ENCODE measurements at regions not wholly inside any gene's neighbourhood (a gene's known extent, or its start where the extent isn't known, plus 50 kb on each side); places are given as distances from the start of the nearest gene placed in this dataset.

GRCh38 chr2:139885921-139886498, 1105.8 kb upstream of the NXPH2 start:
- H3K9me3 ChIP-seq: no peaks in the 10 kb centered on the region
- no peak for DNase-seq
- H3K27me3 ChIP-seq: no peaks in the 10 kb centered on the region
- H3K4me3 ChIP-seq: no peak overlapping the region
- no peak for TF ChIP-seq CTCF (IDR thresholded peaks at IDR 0.05)
- no peak for TF ChIP-seq POLR2AphosphoS5 (IDR thresholded peaks at IDR 0.05)
- TF ChIP-seq EP300 (IDR thresholded peaks at IDR 0.05; ENCODE audit: low read depth): no peak
- TF ChIP-seq POLR2A (IDR thresholded peaks at IDR 0.05): no peak
- WGBS, 2 donors (ENCODE audit: low coverage in 1 of 2): 38 to 69% methylated on average over 2 of the region's 2 CpGs
- H3K36me3 ChIP-seq: no peaks in the 10 kb centered on the region
- H3K4me1 ChIP-seq: no peaks in the 10 kb centered on the region
- intact Hi-C loops (cut with DNase I; ENCODE audit: low total_unique reads) (no loop called here), in situ Hi-C loops (cut with MboI; ENCODE audit: low pct_ligation_motif_present in 1 of 4, low pct_unique_long_range_greater_than_20kb in 1 of 4, low sequenced_read_pairs in 3 of 4) (no loop called here)
- H3K27ac ChIP-seq: no peak overlapping the region

GRCh38 chr2:139876964-139877363, 1096.8 kb upstream of the NXPH2 start:
- Histone ChIP-seq H3K27ac (no peak overlapping the region), H3K4me3 (no peak overlapping the region), H3K27me3 (no peaks in the 10 kb centered on the region), H3K36me3 (no peaks in the 10 kb centered on the region), H3K4me1 (no peaks in the 10 kb centered on the region), H3K9me3 (no peaks in the 10 kb centered on the region)
- 65 to 70% methylated on average over 3 of the region's 3 CpGs for WGBS, 2 donors (ENCODE audit: low coverage in 1 of 2)
- in situ Hi-C loops (cut with MboI; ENCODE audit: low pct_ligation_motif_present in 1 of 4, low pct_unique_long_range_greater_than_20kb in 1 of 4, low sequenced_read_pairs in 3 of 4): no loop called here
- no peak for DNase-seq
- TF ChIP-seq POLR2AphosphoS5 (IDR thresholded peaks at IDR 0.05) (no peak), EP300 (IDR thresholded peaks at IDR 0.05; ENCODE audit: low read depth) (no peak), CTCF (IDR thresholded peaks at IDR 0.05) (no peak), POLR2A (IDR thresholded peaks at IDR 0.05) (no peak)
- intact Hi-C loops (cut with DNase I; ENCODE audit: low total_unique reads): no loop called here

GRCh38 chr2:139876321-139876720, 1096.1 kb upstream of the NXPH2 start:
- Histone ChIP-seq H3K4me1 (no peaks in the 10 kb centered on the region), H3K27me3 (no peaks in the 10 kb centered on the region), H3K27ac (no peak overlapping the region), H3K36me3 (no peaks in the 10 kb centered on the region), H3K9me3 (no peaks in the 10 kb centered on the region), H3K4me3 (no peak overlapping the region)
- intact Hi-C loops (cut with DNase I; ENCODE audit: low total_unique reads): no loop called here
- no peak for DNase-seq
- 89 to 100% methylated on average over 2 of the region's 2 CpGs for WGBS, 2 donors (ENCODE audit: low coverage in 1 of 2)
- TF ChIP-seq POLR2AphosphoS5 (IDR thresholded peaks at IDR 0.05) (no peak), EP300 (IDR thresholded peaks at IDR 0.05; ENCODE audit: low read depth) (no peak), CTCF (IDR thresholded peaks at IDR 0.05) (no peak), POLR2A (IDR thresholded peaks at IDR 0.05) (no peak)
- in situ Hi-C loops (cut with MboI; ENCODE audit: low pct_ligation_motif_present in 1 of 4, low pct_unique_long_range_greater_than_20kb in 1 of 4, low sequenced_read_pairs in 3 of 4): no loop called here

DNA sequence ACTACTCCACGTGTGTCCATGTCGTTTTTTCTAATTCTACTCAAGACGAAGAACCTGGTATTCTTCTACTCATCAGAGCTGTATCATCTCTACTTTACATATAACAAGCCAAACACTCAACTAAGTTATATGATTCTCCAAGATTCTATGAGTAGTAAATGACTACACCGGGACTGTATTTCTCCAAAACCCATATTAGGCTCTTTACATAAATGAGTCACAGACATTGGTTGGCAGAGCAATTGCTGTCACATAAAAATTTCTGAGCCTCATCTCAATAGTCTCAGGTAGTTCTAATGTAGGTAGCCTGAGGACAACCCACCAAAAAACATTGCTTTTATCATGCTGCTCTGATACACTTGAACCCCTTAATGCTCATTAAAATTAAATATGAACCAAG, 1092.3 kb upstream of the NXPH2 start:
- no peaks in the 10 kb centered on the region for H3K4me1 ChIP-seq
- no peaks in the 10 kb centered on the region for H3K27me3 ChIP-seq
- H3K9me3 ChIP-seq: no peaks in the 10 kb centered on the region
- H3K4me3 ChIP-seq: no peak overlapping the region
- no peaks in the 10 kb centered on the region for H3K36me3 ChIP-seq
- TF ChIP-seq POLR2AphosphoS5 (IDR thresholded peaks at IDR 0.05) (no peak), CTCF (IDR thresholded peaks at IDR 0.05) (no peak), EP300 (IDR thresholded peaks at IDR 0.05; ENCODE audit: low read depth) (no peak), POLR2A (IDR thresholded peaks at IDR 0.05) (no peak)
- in situ Hi-C loops (cut with MboI; ENCODE audit: low pct_ligation_motif_present in 1 of 4, low pct_unique_long_range_greater_than_20kb in 1 of 4, low sequenced_read_pairs in 3 of 4): no loop called here
- WGBS, 2 donors (ENCODE audit: low coverage in 1 of 2): 83 to 86% methylated on average over 4 of the region's 4 CpGs
- DNase-seq: no peak
- no peak overlapping the region for H3K27ac ChIP-seq
- intact Hi-C loops (cut with DNase I; ENCODE audit: low total_unique reads): no loop called here
